ENCODE measurements at regions not wholly inside any gene's neighbourhood (a gene's known extent, or its start where the extent isn't known, plus 50 kb on each side); places are given as distances from the start of the nearest gene placed in this dataset.
A peak's percentile ranks its signal among the peaks of the same experiment; 100 is the strongest.

DNA sequence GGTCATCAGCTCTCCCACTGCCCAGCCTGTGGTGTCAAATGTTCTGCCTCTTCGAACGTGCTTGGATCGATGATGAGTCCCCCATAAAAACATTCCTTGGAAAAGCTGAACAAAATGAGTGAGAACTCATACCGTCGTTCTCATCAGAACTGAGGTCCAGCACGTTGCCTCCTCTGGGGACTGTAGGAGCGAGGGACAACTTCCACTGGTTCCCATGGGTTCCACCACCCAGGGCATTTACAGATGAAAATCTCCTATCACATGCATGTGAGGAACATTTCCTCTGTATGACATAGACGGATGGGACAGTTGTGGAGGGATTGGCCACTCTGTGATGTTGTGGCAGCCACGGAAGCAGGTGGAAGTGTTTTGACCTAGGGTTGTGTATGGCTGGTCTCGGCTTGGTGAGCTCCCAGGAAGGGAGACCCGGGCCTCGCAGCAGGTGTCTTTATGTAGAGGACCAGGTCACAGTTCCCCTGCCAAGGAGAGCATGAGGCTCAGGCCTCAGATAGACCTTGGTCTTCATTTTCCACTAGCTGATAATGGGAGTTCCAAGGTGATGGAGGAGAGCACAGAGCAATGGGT is 113.0 kb downstream of the SNRPN start:
- DNase-seq: no peak

DNA sequence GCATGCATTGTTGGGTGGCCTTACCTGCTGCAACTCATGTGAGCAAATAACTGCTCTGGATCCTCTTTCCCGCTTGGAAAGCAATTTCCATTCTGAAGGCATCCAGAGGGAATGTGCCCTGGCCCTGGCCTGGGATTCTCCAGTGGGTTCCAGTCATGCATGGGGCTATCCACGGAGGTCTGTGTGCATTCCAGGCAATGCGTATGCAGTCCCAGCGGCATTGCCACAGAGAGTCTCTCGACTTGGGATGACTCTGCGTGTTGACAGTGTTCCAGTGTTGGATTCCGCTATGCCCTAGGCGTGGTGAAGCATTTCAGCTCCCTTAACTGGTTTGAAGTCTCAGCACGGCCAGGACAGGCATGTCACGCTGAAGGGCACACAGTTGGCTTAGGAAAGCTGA is 113.9 kb downstream of the SNRPN start:
- Histone ChIP-seq H3K27me3 (ENCODE audit: insufficient read depth) (no peaks in the 10 kb centered on the region), H4K20me1 (ENCODE audit: insufficient read depth) (no peaks in the 10 kb centered on the region), H3F3A (replicated peaks; ENCODE audit: insufficient read depth) (no peaks in the 10 kb centered on the region), H3K4me3 (ENCODE audit: low read depth in 2 of 2, low read length in 1 of 2) (peak overlapping the region in 1 of 2 experiments; percentile 7; a peak in 1 of 4 replicates), H3K27ac (ENCODE audit: low read depth in 2 of 2, low read length in 1 of 2) (no peak overlapping the region), H3K4me2 (no peak overlapping the region), H2AFZ (ENCODE audit: low read depth) (no peak overlapping the region), H3K36me3 (replicated peaks in 1 of 2; ENCODE audit: control insufficient read depth in 1 of 2, insufficient read depth in 2 of 2, low read length in 1 of 2) (peaks cover 53 to 68% of the 10 kb centered on the region in 2 experiments), H3K9me2 (no peaks in the 10 kb centered on the region), H3K79me2 (ENCODE audit: insufficient read depth) (no peaks in the 10 kb centered on the region), H3K9ac (no peak overlapping the region), H3K9me3 (peaks cover 5% of the 10 kb centered on the region; the same call in 1 of the 2 replicates), H3K4me1 (ENCODE audit: control insufficient read depth in 1 of 2, insufficient read depth in 2 of 2, low read depth in 1 of 2, low read length in 1 of 2) (no peaks in the 10 kb centered on the region)
- ChIA-PET CTCF (no interaction called here), POLR2A (no interaction called here)
- WGBS (ENCODE audit: low lambda C conversion rate): no CpG with 5 or more reads among the region's 10 CpGs
- TF ChIP-seq RCOR1 (IDR thresholded peaks at IDR 0.05; ENCODE audit: low read length) (no peak), EP300 (IDR thresholded peaks at IDR 0.05; ENCODE audit: borderline replicate concordance in 1 of 2, low read depth in 1 of 2, low read length in 1 of 2) (no peak), TCF12 (IDR thresholded peaks at IDR 0.05) (no peak), CTCF (IDR thresholded peaks at IDR 0.05) (no peak), CHD2 (IDR thresholded peaks at IDR 0.05; ENCODE audit: low read length, partially characterized antibody) (no peak), PBX3 (IDR thresholded peaks at IDR 0.05) (no peak), POLR2AphosphoS5 (IDR thresholded peaks at IDR 0.05; ENCODE audit: low read depth, low read length) (no peak), GABPA (IDR thresholded peaks at IDR 0.05; ENCODE audit: low read depth) (no peak), TAF1 (IDR thresholded peaks at IDR 0.05; ENCODE audit: borderline replicate concordance, low read depth, low read length) (no peak), FOXM1 (IDR thresholded peaks at IDR 0.05; ENCODE audit: low read depth) (no peak), RAD21 (IDR thresholded peaks at IDR 0.05; ENCODE audit: low read length) (no peak), RXRA (IDR thresholded peaks at IDR 0.05; ENCODE audit: borderline replicate concordance, low read depth) (no peak), FOXJ3 (CRISPR knock-in tag; IDR thresholded peaks at IDR 0.05) (no peak), ELF1 (IDR thresholded peaks at IDR 0.05) (no peak), GATA2 (CRISPR knock-in tag; IDR thresholded peaks at IDR 0.05) (no peak), FOSL2 (IDR thresholded peaks at IDR 0.05; ENCODE audit: borderline replicate concordance, low read depth) (no peak)
- no peak for DNase-seq

More for the DNA sequence above, 113.0 kb downstream of the SNRPN start:
- Histone ChIP-seq H3K27ac (ENCODE audit: low read depth in 2 of 2, low read length in 1 of 2) (no peak overlapping the region), H3F3A (replicated peaks; ENCODE audit: insufficient read depth) (no peaks in the 10 kb centered on the region), H3K79me2 (ENCODE audit: insufficient read depth) (no peaks in the 10 kb centered on the region), H3K9ac (no peak overlapping the region), H3K9me3 (no peaks in the 10 kb centered on the region; the same call in 1 of the 2 replicates), H3K9me2 (no peaks in the 10 kb centered on the region), H3K36me3 (replicated peaks in 1 of 2; ENCODE audit: control insufficient read depth in 1 of 2, insufficient read depth in 2 of 2, low read length in 1 of 2) (peaks cover 47 to 64% of the 10 kb centered on the region in 2 experiments), H4K20me1 (ENCODE audit: insufficient read depth) (no peaks in the 10 kb centered on the region), H2AFZ (ENCODE audit: low read depth) (no peak overlapping the region), H3K4me1 (ENCODE audit: control insufficient read depth in 1 of 2, insufficient read depth in 2 of 2, low read depth in 1 of 2, low read length in 1 of 2) (no peaks in the 10 kb centered on the region), H3K4me2 (no peak overlapping the region), H3K4me3 (ENCODE audit: low read depth in 2 of 2, low read length in 1 of 2) (no peak overlapping the region; a peak in 1 of 4 replicates), H3K27me3 (ENCODE audit: insufficient read depth) (no peaks in the 10 kb centered on the region)
- no peak for TF ChIP-seq RXRA (IDR thresholded peaks at IDR 0.05; ENCODE audit: borderline replicate concordance, low read depth)
- no peak for TF ChIP-seq TEAD4 (IDR thresholded peaks at IDR 0.05; ENCODE audit: borderline replicate concordance, insufficient read depth)
- TF ChIP-seq, protein P1, sequence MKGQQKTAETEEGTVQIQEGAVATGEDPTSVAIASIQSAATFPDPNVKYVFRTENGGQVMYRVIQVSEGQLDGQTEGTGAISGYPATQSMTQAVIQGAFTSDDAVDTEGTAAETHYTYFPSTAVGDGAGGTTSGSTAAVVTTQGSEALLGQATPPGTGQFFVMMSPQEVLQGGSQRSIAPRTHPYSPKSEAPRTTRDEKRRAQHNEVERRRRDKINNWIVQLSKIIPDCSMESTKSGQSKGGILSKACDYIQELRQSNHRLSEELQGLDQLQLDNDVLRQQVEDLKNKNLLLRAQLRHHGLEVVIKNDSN (IDR thresholded peaks at IDR 0.05; ENCODE audit: borderline replicate concordance, low read depth): no peak
- no peak for TF ChIP-seq NRF1 (IDR thresholded peaks at IDR 0.05; ENCODE audit: low read depth, low read length)
- TF ChIP-seq, protein P2, sequence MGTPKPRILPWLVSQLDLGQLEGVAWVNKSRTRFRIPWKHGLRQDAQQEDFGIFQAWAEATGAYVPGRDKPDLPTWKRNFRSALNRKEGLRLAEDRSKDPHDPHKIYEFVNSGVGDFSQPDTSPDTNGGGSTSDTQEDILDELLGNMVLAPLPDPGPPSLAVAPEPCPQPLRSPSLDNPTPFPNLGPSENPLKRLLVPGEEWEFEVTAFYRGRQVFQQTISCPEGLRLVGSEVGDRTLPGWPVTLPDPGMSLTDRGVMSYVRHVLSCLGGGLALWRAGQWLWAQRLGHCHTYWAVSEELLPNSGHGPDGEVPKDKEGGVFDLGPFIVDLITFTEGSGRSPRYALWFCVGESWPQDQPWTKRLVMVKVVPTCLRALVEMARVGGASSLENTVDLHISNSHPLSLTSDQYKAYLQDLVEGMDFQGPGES (IDR thresholded peaks at IDR 0.05; ENCODE audit: low read depth, low read length): no peak
- TF ChIP-seq POLR2AphosphoS5 (IDR thresholded peaks at IDR 0.05; ENCODE audit: low read depth, low read length): no peak
- ChIA-PET CTCF (no interaction called here), POLR2A (no interaction called here)
- WGBS (ENCODE audit: low lambda C conversion rate): 51% methylated on average over 11 of the region's 12 CpGs
